ENCODE measurements at regions not wholly inside any gene's neighbourhood (a gene's known extent, or its start where the extent isn't known, plus 50 kb on each side); places are given as distances from the start of the nearest gene placed in this dataset.
A peak's percentile ranks its signal among the peaks of the same experiment; 100 is the strongest.

DNA sequence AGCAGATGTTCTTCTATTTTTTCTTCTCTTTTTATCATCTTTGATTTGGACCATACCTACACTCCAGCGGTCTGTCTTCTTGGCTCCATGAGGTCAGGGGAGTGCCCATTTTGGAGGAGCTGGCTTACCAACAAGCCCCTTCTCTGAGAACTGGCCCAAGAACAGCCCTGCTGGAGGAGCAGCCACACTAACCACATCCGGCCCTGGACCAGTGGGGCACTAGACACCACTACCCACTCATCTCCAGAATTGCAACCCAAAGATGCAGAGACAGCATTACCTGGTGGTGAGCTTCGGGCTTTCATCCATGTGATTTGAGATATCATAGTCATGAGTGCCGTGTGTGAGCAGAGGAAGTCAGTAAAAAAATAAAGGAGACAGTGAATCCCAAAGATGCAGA is 599.4 kb upstream of the CDH4 start:
- DNase-seq: no peak

- no peak for DNase-seq
Measured at GRCh38 chr20:60653111-60653845, 598.8 kb upstream of the CDH4 start.

DNA sequence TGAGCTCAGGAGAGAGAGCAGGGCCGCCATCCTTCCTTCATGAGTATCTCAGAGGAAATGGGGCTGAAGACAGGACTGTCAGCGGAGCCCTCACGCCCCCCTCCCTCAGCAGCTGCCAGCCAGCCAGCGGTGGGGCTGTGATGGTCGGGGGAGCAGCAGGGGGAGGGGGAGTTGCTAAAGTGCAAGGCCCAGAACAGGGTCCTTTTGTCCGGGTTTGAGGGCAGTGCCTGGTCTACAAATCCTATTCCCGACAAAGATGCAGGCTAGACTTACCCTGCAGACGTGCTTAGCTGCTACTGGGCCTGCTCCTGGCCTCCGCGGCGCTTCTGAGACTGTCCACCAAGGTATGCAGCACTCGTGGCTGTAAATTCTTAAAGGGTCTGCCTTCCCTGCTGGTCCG is 593.4 kb upstream of the CDH4 start:
- DNase-seq: no peak

DNA sequence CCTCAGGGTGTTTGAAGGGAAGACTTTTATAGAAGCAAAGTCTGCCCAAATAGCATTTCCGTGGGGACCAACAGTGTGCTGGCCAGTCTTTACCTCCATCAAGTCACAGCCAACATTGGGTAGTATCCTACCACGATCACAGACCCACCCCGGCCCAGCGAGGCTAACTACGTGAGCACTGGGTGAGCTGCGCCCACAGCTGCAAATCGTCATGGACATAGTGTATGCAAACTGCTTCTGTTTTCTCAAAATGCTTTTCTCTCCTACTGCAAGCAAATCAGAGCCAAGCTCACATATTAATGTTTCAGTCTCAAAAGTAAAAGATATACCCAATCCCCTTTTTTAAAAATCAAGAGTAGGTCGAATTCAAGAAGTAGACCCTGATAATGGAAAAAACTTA is 592.8 kb upstream of the CDH4 start:
- no peak for DNase-seq

GRCh38 chr20:60662307-60662706 is 589.8 kb upstream of the CDH4 start:
- DNase-seq: no peak

DNA sequence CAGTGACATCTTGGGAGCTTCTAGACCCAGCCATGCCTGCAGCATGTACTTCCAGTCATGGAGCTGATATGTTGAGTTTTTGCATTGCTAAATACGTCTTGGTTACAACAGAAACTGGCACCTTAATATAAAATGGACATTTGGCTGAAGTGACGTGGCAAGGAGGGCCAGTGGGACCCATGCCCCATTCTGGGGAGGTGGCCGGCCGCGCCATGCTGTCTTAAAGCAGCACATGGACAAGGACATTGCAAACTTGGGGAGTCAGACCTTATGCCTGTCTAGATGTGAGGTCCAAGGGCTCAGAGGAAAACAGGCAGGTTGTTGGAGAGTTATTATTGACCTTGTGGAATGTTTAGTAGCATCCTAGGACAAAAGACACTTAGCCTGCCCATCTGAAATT is 588.0 kb upstream of the CDH4 start:
- DNase-seq: no peak

DNA sequence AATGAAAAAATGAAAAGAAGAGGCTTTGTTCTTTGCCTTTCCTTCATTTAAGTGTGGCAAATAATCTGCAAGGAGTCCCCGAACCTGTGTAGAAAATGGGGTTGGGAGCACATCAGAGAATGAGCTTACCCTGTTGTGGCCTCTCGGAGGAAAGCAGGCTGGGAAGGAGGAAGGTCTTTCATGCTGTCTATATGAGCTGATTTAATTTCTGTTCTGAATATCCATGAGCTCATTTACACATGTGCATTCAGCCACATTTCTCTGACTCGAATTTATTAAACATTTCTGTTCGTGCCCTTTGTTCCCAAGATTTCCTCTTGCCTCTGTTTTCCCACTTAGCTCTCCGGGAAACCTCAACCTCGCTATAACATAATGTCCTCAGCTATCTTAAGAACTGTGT is 584.4 kb upstream of the CDH4 start:
- DNase-seq: no peak

GRCh38 chr20:60669211-60669610 is 582.9 kb upstream of the CDH4 start:
- DNase-seq: no peak

- no peak for DNase-seq
Measured at GRCh38 chr20:60676011-60676410, 576.0 kb upstream of the CDH4 start.

GRCh38 chr20:60677819-60678218 is 574.2 kb upstream of the CDH4 start:
- no peak for DNase-seq

DNA sequence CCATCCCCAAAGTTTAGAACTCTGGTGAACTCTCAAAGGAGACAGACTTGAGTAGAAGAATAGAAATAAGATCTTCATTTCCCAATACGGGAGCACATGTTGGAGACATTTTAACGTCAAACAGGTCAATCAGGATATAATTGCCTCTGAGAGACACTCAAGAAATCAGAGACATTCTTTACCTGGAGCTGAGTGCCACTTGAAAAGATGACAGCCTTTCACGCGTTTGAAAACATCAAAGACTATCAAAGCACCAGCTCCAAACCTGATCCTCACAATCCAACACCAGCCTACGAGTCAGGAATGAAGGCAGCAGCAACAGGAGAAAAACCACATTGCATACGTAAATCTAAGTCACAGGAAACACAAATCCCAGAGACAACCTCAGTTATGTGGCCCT is 571.5 kb upstream of the CDH4 start:
- no peak for DNase-seq

- no peak for DNase-seq
Measured at GRCh38 chr20:60687213-60687612, 564.8 kb upstream of the CDH4 start.

DNA sequence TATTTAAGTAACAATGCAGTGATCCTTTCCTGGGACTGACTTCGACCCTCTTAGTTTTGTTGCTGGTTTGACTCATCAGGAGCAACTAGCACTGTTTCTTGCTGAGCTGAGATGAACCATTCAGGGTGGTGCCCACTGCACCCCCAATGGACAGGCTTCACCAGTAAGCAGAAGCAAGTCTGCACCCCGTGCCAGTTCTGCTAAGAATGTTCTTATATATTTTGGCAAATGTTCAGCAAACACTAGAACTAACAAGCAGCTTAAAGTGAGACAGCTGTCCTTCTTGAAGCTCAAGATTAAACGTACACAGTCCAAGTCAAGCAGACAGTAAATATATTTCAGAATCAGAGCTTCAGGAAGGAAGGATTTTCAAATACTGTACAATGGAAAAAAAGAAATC is 561.3 kb upstream of the CDH4 start:
- no peak for DNase-seq

DNA sequence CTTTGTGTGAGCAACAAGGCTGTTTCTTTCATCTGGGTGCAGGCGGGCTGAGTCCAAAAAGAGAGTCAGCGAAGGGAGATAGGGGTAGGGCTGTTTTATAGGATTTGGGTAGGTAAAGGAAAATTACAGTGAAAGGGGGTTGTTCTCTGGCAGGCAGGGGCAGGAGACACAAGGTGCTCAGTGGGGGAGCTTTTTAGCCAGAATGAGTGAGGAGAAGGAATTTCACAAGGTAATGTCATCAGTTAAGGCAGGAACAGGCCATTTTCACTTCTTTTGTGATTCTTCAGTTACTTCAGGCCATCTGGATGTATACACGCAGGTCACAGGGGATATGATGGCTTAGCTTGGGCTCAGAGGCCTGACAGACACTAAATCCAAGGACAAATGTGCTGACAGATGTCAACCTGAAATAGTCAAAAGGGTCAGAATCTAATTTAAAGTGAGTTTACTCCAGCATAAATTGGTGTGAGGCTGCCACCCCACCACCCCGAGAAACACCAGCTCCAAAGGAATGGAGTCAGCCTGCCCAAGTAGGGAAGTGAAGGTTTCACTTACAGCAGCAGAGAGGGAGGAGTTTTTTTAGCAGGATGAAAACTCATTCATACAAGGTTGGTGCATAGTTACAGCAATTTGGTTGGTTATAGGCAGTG is 560.0 kb upstream of the CDH4 start:
- no peak for DNase-seq

DNA sequence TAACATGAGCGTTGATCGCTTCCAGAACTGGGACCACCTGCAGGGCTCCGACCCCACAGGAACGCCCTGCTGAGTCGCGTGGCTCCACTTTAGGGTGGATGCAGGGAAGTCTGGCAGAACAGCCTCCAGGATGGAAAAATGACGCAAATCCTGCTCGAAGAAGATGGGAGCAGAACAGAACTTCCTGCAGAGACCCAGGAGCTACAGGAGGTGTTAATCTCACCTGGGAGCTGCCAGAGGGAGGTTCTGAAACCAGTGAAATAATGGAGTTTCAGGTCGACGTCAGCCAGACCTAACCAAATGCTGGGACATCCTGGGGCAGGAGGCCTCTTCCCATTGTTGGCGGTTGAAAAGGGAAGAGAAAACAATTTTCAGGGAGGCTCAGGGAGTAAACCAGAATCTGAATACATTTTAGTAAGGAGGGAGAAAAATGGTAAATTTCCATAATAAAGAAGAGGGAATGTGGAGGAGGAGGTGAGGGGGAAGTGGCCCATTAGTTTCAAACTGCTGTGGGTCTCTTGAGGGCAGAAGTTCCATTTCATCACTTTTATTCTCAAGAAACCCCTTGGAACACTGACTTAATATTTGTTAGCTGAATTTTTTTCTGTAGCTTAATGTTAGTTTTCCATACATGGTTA is 558.4 kb upstream of the CDH4 start:
- no peak for DNase-seq

GRCh38 chr20:60694763-60695162 is 557.3 kb upstream of the CDH4 start:
- DNase-seq: no peak

- peak in 1 of 5 donors; percentile 11 for DNase-seq
Measured at GRCh38 chr20:60695226-60696000, 556.6 kb upstream of the CDH4 start.

DNA sequence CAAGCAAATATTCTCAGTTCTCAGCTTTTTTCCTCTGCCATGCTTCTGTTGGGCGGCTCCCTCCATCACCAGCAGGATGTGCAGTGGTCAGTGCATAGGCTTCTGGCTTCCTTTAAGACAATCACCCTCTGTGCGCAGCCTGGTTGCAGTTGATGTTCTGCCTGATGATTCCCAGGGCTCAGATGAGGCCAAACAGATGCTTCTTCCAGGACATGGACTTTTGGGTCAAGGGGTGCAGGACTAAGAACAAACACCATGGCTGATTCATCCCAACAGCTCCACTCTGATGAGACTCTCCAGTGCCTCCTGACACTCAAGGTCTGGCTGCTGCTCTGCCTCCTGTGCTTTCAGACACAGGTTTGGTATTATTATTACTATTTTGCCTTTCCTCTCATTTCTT is 554.8 kb upstream of the CDH4 start:
- DNase-seq: no peak

DNA sequence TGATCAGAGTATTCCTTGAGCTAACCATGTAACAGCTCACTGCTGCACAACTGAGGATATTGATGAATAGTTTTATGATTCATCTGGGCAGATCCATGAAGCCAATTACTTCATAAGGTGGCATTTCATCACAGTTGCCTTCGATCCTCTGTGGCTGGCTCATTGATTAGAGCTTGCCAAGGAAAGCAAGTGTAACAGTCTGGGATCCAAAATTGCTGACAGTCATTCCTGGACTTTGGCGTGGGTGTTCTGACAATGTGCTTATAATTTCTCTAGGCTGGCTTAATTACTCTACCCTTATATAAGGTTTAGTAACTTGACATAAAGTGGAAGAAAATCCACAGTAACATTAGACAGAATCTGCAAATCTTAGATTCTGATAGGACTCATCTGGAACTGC is 551.3 kb upstream of the CDH4 start:
- DNase-seq: no peak

DNA sequence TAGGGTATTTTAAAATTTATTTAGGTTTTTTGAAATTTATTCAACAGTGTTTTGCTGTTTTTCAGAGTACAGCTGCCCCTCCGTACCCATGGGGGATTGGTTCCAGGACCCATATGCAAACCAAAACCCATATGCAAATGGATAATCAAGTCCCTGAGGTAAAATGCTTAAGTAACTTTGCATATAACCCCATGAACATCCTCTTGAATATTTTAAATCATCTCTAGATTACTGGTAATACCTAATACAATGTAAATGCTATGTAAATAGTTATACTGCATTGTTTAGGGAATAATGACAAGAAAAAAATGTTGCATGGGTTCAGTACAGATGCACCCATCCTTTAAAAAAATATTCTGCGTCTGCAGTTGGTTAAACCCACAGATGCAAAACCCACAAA is 547.9 kb upstream of the CDH4 start:
- DNase-seq: no peak

- DNase-seq: no peak
Measured at GRCh38 chr20:60713396-60713795, 538.7 kb upstream of the CDH4 start.

GRCh38 chr20:60715172-60715571 is 536.9 kb upstream of the CDH4 start:
- DNase-seq: no peak

DNA sequence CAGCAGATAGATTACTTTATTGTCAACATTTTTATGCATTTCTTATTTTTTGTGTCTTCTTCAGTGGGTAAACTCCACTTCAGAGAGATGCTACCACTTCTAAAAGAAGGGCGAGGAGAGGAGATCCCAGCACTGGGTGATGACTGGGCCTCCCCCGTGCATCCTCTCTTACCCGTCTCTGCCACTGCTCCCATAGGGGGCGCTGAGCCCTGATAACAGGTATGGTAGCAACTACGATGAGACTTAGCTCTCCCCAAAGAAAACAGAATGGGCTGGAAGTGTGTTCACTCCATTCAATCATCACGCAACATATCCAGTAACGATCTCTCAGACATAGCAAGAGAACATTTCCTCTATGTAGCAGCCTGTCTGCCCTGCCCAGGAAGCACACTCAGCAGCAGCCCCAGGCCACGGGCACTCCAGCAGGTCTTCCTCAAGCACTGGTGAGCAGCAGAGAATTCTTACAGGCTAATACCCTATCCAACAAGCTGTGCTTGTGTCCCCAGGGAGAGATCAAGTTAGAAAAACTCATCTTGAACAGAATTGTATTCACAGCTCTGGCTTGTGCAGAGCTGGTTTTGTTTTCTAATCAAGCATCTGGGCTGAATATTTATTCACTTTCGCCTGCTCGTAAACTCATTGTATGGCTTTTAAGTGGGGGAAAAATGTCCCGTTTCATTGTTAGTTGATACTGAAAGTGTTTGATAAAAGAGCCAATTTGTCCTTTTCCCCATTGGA is 533.1 kb upstream of the CDH4 start:
- DNase-seq: no peak
